Testis (tissue), 2 donors: ENCODE measurements at regions not wholly inside any gene's neighbourhood (a gene's known extent, or its start where the extent isn't known, plus 50 kb on each side); places are given as distances from the start of the nearest gene placed in this dataset.

Experiments
- CTCF ChIP-seq, 3 experiments: fragments of 450-650 bp in 2 of 3; fragments of 200-600 bp in 1 of 3; sonication (generic) in 1 of 3; IDR thresholded peaks; one replicate each; pipeline ENCODE4 v1.5.1; 2016 to 2019; ENCODE audit warnings: antibody characterized with exemption in 3 of 3, mild to moderate bottlenecking in 2 of 3, moderate library complexity in 1 of 3
- POLR2A ChIP-seq: fragments of 450-650 bp; IDR thresholded peaks from one replicate; pipeline ENCODE4 v1.6.1; 2017; ENCODE audit warnings: antibody characterized with exemption, mild to moderate bottlenecking, moderate library complexity

- TF ChIP-seq CTCF (IDR thresholded peaks at IDR 0.05) (no peak), POLR2A (no peak)
Observed at GRCh38 chr13:70347947-70348620, 239.8 kb upstream of the KLHL1 start.
